Astrocyte (in vitro differentiated cells and primary cell): ENCODE measurements at regions not wholly inside any gene's neighbourhood (a gene's known extent, or its start where the extent isn't known, plus 50 kb on each side); places are given as distances from the start of the nearest gene placed in this dataset.

ENCODE experiments used
- DNase-seq: peaks from one replicate; pipeline ENCODE4 v3.0.0-alpha.2; 2010; ENCODE audit warnings: low read depth
- FAIRE-seq: peaks from 2 replicates; lab custom pipeline; 2011; peaks lifted over from hg19 to GRCh38; lab: Jason Lieb, UNC
- H2AFZ ChIP-seq: 2 replicates; pipeline ENCODE4 v1.6.0; 2012; ENCODE audit warnings: low read depth, low read length, inconsistent platforms
- H3K27ac ChIP-seq: 2 replicates; pipeline ENCODE4 v1.5.1; 2011; ENCODE audit warnings: low read depth, low read length, inconsistent platforms
- H3K27me3 ChIP-seq: 2 replicates; pipeline ENCODE4 v1.6.0; 2011; ENCODE audit warnings: low read length, inconsistent platforms; ENCODE audit not compliant: insufficient read depth
- H3K36me3 ChIP-seq: 2 replicates; pipeline ENCODE4 v1.5.1; 2011; ENCODE audit warnings: low read length, inconsistent platforms; ENCODE audit not compliant: insufficient read depth
- H3K4me1 ChIP-seq: 2 replicates; pipeline ENCODE4 v1.5.1; 2011; ENCODE audit warnings: low read length, inconsistent platforms; ENCODE audit not compliant: insufficient read depth
- H3K4me2 ChIP-seq: 2 replicates; pipeline ENCODE4 v1.6.0; 2012; ENCODE audit warnings: low read length, inconsistent platforms
- H3K4me3 ChIP-seq: 2 replicates; pipeline ENCODE4 v1.5.1; 2011; ENCODE audit warnings: low read depth, mild to moderate bottlenecking, low read length, inconsistent platforms; ENCODE audit not compliant: insufficient read depth
- H3K79me2 ChIP-seq: 2 replicates; pipeline ENCODE4 v1.6.0; 2012; ENCODE audit warnings: mild to moderate bottlenecking, low read length, inconsistent platforms; ENCODE audit not compliant: insufficient read depth
- H3K9ac ChIP-seq: 2 replicates; pipeline ENCODE4 v1.6.0; 2012; ENCODE audit warnings: mild to moderate bottlenecking, low read length, inconsistent platforms
- H3K9me3 ChIP-seq: 2 replicates; pipeline ENCODE4 v1.5.1; 2012; ENCODE audit warnings: low read depth, mild to moderate bottlenecking, low read length, inconsistent platforms; ENCODE audit not compliant: insufficient read depth
- H4K20me1 ChIP-seq: 2 replicates; pipeline ENCODE4 v1.6.0; 2012; ENCODE audit warnings: low read length, inconsistent platforms; ENCODE audit not compliant: insufficient read depth
- H3K27ac Mint-ChIP-seq: one replicate; pipeline ENCODE4 v1.8.0; 2021; ENCODE audit warnings: mild to moderate bottlenecking, mixed read lengths; ENCODE audit not compliant: unreplicated experiment
- H3K27me3 Mint-ChIP-seq: one replicate; pipeline ENCODE4 v1.8.0; 2021; ENCODE audit warnings: low read depth, mixed read lengths; ENCODE audit not compliant: unreplicated experiment
- H3K36me3 Mint-ChIP-seq: one replicate; pipeline ENCODE4 v1.8.0; 2021; ENCODE audit warnings: low read depth, mixed read lengths; ENCODE audit not compliant: unreplicated experiment
- H3K4me1 Mint-ChIP-seq: one replicate; pipeline ENCODE4 v1.8.0; 2021; ENCODE audit warnings: low read depth, mixed read lengths; ENCODE audit not compliant: unreplicated experiment
- H3K4me3 Mint-ChIP-seq: one replicate; pipeline ENCODE4 v1.8.0; 2021; ENCODE audit warnings: mild to moderate bottlenecking, moderate library complexity, mixed read lengths; ENCODE audit not compliant: unreplicated experiment
- H3K9me3 Mint-ChIP-seq: one replicate; pipeline ENCODE4 v1.8.0; 2021; ENCODE audit warnings: mild to moderate bottlenecking, mixed read lengths; ENCODE audit not compliant: unreplicated experiment
- EZH2 ChIP-seq: IDR thresholded peaks from 2 replicates; pipeline ENCODE4 v1.6.1; 2012; ENCODE audit warnings: mild to moderate bottlenecking, low read length, inconsistent platforms; ENCODE audit not compliant: insufficient read depth
- TF ChIP-seq, protein P1 (sequence below): IDR thresholded peaks from 2 replicates; pipeline ENCODE4 v1.5.1; 2011; ENCODE audit warnings: low read depth, mild to moderate bottlenecking, inconsistent platforms, low read length, moderate library complexity; ENCODE audit not compliant: insufficient read depth

DNA sequence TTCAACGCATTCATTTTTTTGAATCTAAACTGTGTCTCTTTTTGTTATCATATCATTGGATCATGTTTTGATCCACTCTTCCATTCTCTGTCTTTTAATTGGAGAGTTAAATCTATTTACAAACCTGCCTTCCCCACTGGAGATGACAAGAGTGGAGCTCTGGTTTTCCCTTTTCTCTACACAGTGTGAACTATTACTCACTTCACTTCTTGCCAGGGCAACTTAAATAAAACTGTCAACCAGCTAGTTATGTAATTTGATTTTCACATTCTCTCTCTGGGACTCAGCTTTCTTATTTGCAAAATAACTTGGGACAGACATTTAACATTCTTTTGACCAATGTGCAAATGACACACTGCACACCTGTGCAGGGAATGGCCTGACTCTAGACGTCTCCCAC, 230.8 kb upstream of the CST7 start:
- Mint-ChIP-seq H3K36me3 (no peaks in the 10 kb centered on the region), H3K27me3 (no peaks in the 10 kb centered on the region)
- DNase-seq = no peak

DNA sequence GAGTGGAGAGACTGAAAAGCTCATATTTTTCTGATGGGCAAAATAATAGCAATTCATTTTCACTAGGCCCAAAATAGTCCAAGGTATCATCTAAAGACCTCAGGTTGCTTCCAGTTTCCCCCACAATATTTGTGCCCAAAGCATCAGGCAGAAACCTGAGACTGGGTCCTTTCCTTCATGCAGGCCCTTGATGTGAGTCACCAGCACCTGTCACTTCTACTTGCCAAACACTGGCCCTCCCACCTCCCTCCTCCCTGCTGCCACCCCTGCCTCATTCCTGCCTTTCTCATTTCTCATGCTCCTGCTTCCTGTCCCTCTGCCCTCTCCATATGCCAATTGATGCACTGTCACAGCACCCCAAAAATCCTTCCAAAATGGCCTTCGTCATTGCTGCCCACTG, 230.4 kb upstream of the CST7 start:
- Histone ChIP-seq H3K9ac (no peak overlapping the region), H3K79me2 (no peaks in the 10 kb centered on the region), H3K27ac (no peak overlapping the region), H2AFZ (no peak overlapping the region), H3K36me3 (no peaks in the 10 kb centered on the region), H3K4me1 (no peaks in the 10 kb centered on the region), H3K9me3 (no peaks in the 10 kb centered on the region), H3K27me3 (peaks cover 3% of the 10 kb centered on the region), H3K4me3 (no peak overlapping the region), H3K4me2 (no peak overlapping the region), H4K20me1 (no peaks in the 10 kb centered on the region)
- H3K4me1 Mint-ChIP-seq = peaks cover 12% of the 10 kb centered on the region
- no peak for DNase-seq
- no peaks in the 10 kb centered on the region for H3K36me3 Mint-ChIP-seq
- FAIRE-seq = no peak
- H3K4me3 Mint-ChIP-seq = no peak overlapping the region
- TF ChIP-seq, protein P1, sequence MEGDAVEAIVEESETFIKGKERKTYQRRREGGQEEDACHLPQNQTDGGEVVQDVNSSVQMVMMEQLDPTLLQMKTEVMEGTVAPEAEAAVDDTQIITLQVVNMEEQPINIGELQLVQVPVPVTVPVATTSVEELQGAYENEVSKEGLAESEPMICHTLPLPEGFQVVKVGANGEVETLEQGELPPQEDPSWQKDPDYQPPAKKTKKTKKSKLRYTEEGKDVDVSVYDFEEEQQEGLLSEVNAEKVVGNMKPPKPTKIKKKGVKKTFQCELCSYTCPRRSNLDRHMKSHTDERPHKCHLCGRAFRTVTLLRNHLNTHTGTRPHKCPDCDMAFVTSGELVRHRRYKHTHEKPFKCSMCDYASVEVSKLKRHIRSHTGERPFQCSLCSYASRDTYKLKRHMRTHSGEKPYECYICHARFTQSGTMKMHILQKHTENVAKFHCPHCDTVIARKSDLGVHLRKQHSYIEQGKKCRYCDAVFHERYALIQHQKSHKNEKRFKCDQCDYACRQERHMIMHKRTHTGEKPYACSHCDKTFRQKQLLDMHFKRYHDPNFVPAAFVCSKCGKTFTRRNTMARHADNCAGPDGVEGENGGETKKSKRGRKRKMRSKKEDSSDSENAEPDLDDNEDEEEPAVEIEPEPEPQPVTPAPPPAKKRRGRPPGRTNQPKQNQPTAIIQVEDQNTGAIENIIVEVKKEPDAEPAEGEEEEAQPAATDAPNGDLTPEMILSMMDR = no peak
- TF ChIP-seq EZH2 = no peak
- H3K27me3 Mint-ChIP-seq = peaks cover 1% of the 10 kb centered on the region
- H3K9me3 Mint-ChIP-seq = peaks cover under 1% of the 10 kb centered on the region
- H3K27ac Mint-ChIP-seq = no peak overlapping the region

More for the DNA sequence above, 230.8 kb upstream of the CST7 start:
- Histone ChIP-seq H4K20me1 (no peaks in the 10 kb centered on the region), H3K4me1 (no peaks in the 10 kb centered on the region), H3K4me2 (no peak overlapping the region), H3K27me3 (peaks cover 3% of the 10 kb centered on the region), H3K27ac (no peak overlapping the region), H3K79me2 (no peaks in the 10 kb centered on the region), H3K9ac (no peak overlapping the region), H3K36me3 (no peaks in the 10 kb centered on the region), H3K4me3 (no peak overlapping the region), H2AFZ (no peak overlapping the region), H3K9me3 (no peaks in the 10 kb centered on the region)
- TF ChIP-seq, protein P1 = no peak
- no peak for TF ChIP-seq EZH2
- no peak overlapping the region for H3K4me3 Mint-ChIP-seq
- FAIRE-seq = no peak
- H3K9me3 Mint-ChIP-seq = no peaks in the 10 kb centered on the region
- peaks cover 9% of the 10 kb centered on the region for H3K4me1 Mint-ChIP-seq
- no peak overlapping the region for H3K27ac Mint-ChIP-seq

DNA sequence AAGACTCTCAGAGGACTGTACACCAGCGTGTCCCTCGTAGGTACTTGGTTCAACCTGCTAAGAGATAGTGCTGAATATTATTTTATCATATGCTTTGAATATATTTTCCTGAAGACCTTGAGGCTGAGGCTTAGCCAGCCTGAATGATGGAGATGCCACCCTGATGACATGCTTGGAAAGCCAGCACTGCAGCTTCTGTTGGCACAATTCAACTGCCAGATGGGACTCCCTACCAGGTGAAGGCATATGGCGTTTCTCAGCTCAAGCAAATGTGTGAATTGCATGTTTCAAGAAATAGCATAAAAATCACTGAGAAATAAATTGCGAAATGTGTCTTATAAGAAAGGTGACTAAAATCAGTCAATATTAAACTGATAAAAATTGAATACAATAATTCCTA, 228.1 kb upstream of the CST7 start:
- Histone ChIP-seq H3K4me3 (no peak overlapping the region), H3K9me3 (no peaks in the 10 kb centered on the region), H2AFZ (no peak overlapping the region), H3K27me3 (peaks cover 3% of the 10 kb centered on the region), H3K36me3 (no peaks in the 10 kb centered on the region), H3K9ac (no peak overlapping the region), H3K79me2 (no peaks in the 10 kb centered on the region), H3K4me2 (no peak overlapping the region), H4K20me1 (no peaks in the 10 kb centered on the region), H3K4me1 (no peaks in the 10 kb centered on the region), H3K27ac (no peak overlapping the region)
- peaks cover 5% of the 10 kb centered on the region for H3K27me3 Mint-ChIP-seq
- H3K36me3 Mint-ChIP-seq = no peaks in the 10 kb centered on the region
- no peak for FAIRE-seq
- TF ChIP-seq EZH2 = no peak
- TF ChIP-seq, protein P1 = no peak
- no peak for DNase-seq
- no peak overlapping the region for H3K4me3 Mint-ChIP-seq
- H3K9me3 Mint-ChIP-seq = peaks cover 3% of the 10 kb centered on the region
- peaks cover 19% of the 10 kb centered on the region for H3K4me1 Mint-ChIP-seq
- H3K27ac Mint-ChIP-seq = no peak overlapping the region
